G401 (cell line): ENCODE measurements at regions not wholly inside any gene's neighbourhood (a gene's known extent, or its start where the extent isn't known, plus 50 kb on each side); places are given as distances from the start of the nearest gene placed in this dataset.

ENCODE experiments used
- DNase-seq: peaks from one replicate; pipeline ENCODE4 v3.0.0-alpha.2; 2015; ENCODE audit warnings: low spot score
- in situ Hi-C: cut with HindIII; loops from 2 replicates; pipeline ENCODE4 v1.10.0; 2016; ENCODE audit warnings: low sequenced_read_pairs, mixed read lengths

GRCh38 chr15:91537856-91538255, 315.7 kb upstream of the SLCO3A1 start:
- in situ Hi-C loops: no loop called here
- no peak for DNase-seq

DNA sequence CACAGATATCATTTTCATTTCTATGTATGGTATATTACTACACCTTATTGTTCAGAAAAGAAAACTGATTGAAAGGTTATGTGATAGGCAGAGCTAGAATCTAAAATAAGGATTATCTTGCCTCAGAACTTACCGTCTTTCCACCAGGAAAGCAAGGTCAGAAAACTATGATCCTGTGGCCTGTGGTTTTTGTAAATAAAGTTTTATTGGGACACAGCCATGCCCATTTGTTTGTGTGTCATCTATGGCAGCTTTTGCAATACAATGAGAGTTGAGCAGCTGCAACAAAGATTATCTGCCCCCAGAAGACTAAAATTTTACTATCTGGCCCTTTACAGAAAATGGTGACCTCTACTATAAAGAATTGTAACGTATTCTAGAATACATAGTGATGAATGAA, 314.7 kb upstream of the SLCO3A1 start:
- in situ Hi-C loops: no loop called here
- DNase-seq: no peak

DNA sequence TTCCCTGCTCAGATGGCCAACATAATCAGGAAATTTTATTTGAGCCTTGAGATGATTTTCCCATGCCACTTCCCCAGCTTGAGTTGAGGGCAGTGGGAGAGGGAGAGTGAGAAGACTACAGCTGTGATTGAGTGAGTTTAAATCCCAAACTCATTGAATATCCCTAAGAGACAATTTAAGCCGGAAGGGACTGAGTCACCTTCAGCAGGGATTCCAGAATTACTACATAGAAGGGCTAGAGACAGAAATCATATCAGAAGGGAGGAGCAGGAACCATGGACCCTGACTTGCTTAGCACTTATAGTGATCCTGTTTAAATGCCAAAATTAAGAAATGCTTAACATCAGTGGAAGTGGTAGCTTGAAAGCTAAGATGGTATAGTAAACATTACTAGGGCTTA, 312.2 kb upstream of the SLCO3A1 start:
- no peak for DNase-seq
- in situ Hi-C loops: no loop called here

DNA sequence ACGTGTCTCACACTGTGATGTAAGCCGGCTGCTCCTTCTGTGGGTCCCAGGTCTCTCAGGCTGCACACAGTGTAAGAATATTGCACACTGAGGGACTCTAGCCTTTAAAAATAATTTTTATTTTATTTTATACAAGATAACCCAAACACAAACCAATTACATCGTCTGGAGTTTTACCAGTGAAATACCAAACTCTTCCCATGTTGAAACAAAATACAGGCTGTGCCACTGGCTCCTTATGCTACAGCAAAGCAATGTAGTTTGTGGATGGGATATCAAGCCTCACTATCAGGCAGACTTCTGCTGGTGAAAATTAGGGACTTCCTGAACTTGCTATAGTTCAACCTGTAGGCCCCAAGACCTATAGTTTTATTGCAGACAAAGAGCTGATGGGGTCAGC, 311.3 kb upstream of the SLCO3A1 start:
- in situ Hi-C loops: no loop called here
- no peak for DNase-seq

- no peak for DNase-seq
- in situ Hi-C loops: no loop called here
Measured at GRCh38 chr15:91547356-91547755, 306.2 kb upstream of the SLCO3A1 start.

GRCh38 chr15:91548549-91548948, 305.0 kb upstream of the SLCO3A1 start:
- in situ Hi-C loops: no loop called here

GRCh38 chr15:91549581-91549980, 303.9 kb upstream of the SLCO3A1 start:
- DNase-seq: no peak
- in situ Hi-C loops: no loop called here

More at GRCh38 chr15:91548549-91548948, 305.0 kb upstream of the SLCO3A1 start:
- peak; percentile 69 for DNase-seq

DNA sequence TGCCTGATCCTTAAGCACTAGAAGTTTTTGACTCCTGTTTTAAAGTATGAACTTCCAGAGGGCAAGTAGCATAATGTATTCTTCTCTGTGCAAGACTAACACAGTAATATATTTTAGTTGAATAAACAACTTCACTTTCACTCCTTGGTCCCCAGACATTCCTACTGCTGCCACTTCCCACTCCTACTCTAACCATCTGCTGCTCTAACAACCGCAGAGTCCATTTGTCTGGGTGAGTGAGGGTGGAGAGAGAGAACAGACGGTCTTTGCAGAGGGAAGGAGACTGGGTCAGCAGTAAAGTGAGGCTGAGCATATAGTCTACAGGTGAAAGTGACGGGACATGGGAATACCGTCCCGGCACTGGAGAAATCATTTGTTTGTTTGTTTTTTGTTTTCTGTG, 301.0 kb upstream of the SLCO3A1 start:
- in situ Hi-C loops: no loop called here
- DNase-seq: peak; percentile 56

- in situ Hi-C loops: no loop called here
Measured at GRCh38 chr15:91553196-91553854, 300.2 kb upstream of the SLCO3A1 start.

DNA sequence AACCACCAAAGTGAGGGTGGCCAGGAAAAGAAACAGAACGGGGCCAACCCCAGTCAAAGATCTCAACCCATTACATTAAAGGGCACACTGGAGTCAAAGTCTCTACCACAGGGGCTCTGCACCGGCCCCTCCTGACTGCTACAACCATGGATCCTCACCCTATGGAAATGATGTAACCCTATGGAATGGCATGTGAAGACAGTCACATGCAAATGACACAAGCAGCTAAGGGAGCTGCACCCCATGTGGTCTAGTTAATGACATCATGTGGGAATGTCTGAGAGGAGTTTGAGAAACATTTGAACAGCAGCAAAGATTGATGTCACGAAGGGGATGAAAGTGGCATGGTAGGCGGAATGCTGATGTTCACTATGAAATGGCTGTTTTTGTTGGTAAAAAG, 298.2 kb upstream of the SLCO3A1 start:
- no peak for DNase-seq

More at GRCh38 chr15:91553196-91553854, 300.2 kb upstream of the SLCO3A1 start:
- DNase-seq: no peak

DNA sequence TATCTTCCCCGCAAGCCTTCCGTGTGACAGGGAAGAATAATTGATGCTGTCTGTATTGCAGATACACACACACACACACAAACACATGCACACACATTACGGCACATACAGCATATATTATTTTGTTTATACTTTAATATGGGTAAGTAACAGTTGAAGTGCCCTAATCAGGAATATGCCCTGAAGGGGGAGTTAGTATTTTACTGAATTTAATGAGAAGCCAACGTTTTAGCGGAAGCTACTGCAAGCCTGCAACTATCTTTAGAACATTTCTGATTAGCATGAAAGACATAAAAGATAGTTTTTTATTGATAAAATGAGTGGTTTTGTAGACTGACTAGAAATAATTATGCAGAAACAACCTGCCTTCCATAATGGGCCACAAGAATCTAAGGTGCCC, 296.6 kb upstream of the SLCO3A1 start:
- in situ Hi-C loops: no loop called here
- DNase-seq: no peak

More for the DNA sequence above, 298.2 kb upstream of the SLCO3A1 start:
- in situ Hi-C loops: no loop called here

DNA sequence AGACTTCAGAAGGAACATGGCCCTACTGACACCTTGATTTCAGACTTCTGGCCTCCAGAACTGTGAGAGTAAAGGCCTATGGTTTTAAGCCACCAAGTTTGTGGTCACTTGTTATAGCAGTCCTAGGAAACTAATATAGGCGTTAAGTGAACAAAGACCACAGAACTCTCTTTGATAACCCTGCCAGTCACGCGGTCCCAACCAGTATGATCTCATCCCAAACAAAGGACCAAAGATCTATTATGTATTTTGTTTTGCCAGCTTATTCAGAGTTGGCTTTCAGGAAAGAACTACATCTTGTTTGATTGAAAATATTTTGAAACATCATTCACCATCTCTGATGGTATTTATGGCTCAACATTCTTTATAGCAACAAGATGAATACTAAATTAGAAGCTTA, 294.4 kb upstream of the SLCO3A1 start:
- DNase-seq: no peak
- in situ Hi-C loops: no loop called here

- DNase-seq: no peak
- in situ Hi-C loops: no loop called here
Measured at GRCh38 chr15:91561371-91562100, 292.0 kb upstream of the SLCO3A1 start.

GRCh38 chr15:91562698-91563097, 290.8 kb upstream of the SLCO3A1 start:
- no peak for DNase-seq
- in situ Hi-C loops: no loop called here

GRCh38 chr15:91564631-91565030, 288.9 kb upstream of the SLCO3A1 start:
- no peak for DNase-seq
- in situ Hi-C loops: no loop called here

- DNase-seq: no peak
- in situ Hi-C loops: no loop called here
Measured at GRCh38 chr15:91566141-91566540, 287.4 kb upstream of the SLCO3A1 start.

- no peak for DNase-seq
- in situ Hi-C loops: no loop called here
Measured at GRCh38 chr15:91568036-91568435, 285.5 kb upstream of the SLCO3A1 start.

DNA sequence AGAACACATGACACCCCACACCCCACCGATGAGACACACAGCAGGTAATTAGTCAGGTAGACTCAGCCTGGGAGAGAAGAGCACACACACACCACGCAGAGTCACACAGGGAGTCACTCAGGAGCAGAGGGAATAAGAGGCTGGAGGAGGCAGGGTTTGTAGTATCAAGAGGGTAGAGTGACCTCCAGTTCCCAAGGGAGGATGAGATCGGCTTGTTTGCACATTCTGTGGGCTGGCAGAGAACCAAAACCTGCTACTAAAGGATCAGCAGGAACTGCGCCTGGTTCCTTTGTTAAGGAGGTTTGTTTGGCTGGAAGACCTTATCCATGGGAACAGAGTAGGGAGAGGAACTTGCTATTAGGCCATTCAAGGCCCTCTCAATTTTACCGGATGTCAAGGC, 281.4 kb upstream of the SLCO3A1 start:
- in situ Hi-C loops: no loop called here
- no peak for DNase-seq

DNA sequence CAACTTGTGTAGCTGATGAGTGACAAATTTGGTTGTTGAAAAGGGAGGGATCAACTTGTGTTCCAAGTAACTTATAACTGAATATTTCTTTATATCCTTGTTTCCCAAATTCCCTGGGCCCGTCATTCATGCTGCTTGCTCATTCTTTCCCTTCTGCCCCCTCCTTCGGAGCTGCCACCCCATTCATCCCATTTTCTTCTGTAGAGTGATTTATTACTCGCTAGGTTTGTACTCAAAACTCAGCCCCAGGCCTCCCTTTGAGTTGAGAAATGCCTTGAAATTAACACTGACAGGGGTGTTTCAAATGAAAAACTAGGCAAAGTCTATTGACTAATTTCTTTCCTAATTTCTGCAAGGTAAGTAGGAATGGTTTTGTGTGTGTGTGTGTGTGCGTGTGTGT, 277.4 kb upstream of the SLCO3A1 start:
- in situ Hi-C loops: no loop called here
- no peak for DNase-seq

DNA sequence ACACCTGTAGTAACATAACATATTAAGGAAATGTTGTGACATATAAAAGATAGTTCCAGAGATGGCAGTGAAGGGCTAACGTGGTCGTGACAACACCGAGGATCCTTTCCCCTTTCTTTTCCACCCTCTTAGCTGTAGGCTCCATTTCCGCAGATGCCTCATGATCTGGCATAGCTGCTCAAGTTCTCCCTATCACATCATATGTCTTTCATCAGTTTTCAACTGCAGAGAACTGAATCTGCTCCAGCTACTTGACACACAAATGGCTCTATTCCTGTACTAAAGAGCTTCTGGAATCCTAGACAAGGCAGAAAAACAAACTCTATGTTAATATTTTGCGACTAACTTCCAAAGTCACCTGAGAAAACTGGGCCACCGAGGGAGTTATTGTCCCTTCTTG, 275.0 kb upstream of the SLCO3A1 start:
- no peak for DNase-seq
- in situ Hi-C loops: no loop called here

DNA sequence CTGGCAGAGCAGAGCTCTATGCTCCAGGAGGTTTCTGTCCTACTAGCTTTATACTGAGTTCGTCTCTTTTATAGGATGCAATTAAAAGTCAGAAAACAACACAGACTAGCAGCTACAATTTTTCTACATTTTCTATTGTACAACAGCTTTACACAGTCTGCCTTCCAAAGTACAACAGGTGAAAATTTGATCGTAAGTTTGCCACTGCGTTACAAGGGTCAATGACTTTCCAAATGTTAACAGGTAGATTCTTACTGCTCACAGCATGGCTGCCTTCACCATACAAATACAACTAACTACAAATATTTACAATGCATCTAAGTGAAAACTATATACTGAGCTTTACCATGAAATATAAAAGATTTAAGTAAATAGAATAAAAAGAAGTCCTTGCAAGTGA, 268.6 kb upstream of the SLCO3A1 start:
- in situ Hi-C loops: no loop called here
- no peak for DNase-seq
